ENCODE measurements at regions not wholly inside any gene's neighbourhood (a gene's known extent, or its start where the extent isn't known, plus 50 kb on each side); places are given as distances from the start of the nearest gene placed in this dataset.

DNA sequence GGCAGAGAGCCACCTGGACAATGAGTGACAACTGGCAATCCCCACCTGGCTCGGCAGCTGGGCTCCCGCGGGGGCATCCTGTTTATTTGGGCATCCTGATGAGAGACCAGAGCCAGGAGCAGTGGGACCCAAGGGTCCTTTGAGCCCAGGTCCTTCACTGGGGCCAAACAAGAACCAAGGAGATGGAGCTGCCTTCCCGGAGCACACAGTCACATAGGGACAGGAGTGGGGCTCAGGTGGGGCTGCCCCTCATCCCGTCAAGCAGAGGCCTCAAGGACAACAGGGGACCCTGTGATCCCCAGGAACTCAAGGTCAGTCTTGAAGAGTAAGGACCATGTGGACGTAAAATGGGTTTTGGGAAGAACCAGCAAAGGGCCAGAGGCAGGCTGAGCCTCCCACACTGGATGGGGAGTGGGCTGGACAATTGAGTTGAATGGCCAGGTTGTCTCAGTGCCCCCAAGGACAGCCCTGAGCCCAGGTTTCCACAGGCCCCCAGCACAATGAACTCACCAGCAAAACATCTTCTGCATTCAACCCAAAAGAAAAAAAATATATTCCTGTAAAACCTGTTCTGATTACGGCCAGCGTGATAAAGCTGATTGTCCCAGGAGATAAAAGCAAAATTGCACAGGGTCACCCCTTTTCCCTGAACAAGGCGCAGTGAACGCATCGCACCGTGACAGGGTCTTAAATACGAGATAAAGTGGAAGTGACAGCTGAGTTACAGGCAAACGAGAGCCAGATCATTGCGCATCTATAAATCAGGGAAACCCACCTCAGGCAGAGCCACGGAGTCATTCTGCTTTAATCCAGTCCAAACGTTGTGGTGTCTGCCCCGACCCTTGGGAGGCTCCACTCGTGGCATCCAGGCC lies 86.2 kb downstream of the ANKRD60 start:
- TF ChIP-seq, protein P1, sequence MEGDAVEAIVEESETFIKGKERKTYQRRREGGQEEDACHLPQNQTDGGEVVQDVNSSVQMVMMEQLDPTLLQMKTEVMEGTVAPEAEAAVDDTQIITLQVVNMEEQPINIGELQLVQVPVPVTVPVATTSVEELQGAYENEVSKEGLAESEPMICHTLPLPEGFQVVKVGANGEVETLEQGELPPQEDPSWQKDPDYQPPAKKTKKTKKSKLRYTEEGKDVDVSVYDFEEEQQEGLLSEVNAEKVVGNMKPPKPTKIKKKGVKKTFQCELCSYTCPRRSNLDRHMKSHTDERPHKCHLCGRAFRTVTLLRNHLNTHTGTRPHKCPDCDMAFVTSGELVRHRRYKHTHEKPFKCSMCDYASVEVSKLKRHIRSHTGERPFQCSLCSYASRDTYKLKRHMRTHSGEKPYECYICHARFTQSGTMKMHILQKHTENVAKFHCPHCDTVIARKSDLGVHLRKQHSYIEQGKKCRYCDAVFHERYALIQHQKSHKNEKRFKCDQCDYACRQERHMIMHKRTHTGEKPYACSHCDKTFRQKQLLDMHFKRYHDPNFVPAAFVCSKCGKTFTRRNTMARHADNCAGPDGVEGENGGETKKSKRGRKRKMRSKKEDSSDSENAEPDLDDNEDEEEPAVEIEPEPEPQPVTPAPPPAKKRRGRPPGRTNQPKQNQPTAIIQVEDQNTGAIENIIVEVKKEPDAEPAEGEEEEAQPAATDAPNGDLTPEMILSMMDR (conservative IDR thresholded peaks at IDR 0.05; ENCODE audit: low read depth in 2 of 2) = no peak
- TF ChIP-seq EZH2phosphoT487 (IDR thresholded peaks at IDR 0.05; ENCODE audit: unreplicated experiment) (no peak), ZNF114 (CRISPR knock-in tag; IDR thresholded peaks at IDR 0.05) (no peak), ZNF331 (CRISPR knock-in tag; IDR thresholded peaks at IDR 0.05; ENCODE audit: low read depth) (no peak), POLR2AphosphoS5 (IDR thresholded peaks at IDR 0.05; ENCODE audit: low read depth) (no peak), CREB1 (CRISPR knock-in tag; IDR thresholded peaks at IDR 0.05; ENCODE audit: low read depth) (no peak), EZH2 (IDR thresholded peaks at IDR 0.05; ENCODE audit: low read depth, unreplicated experiment) (no peak), JUNB (IDR thresholded peaks at IDR 0.05; ENCODE audit: unreplicated experiment) (no peak), NANOG (IDR thresholded peaks at IDR 0.05; ENCODE audit: borderline replicate concordance) (no peak)
- TF ChIP-seq, protein P2, sequence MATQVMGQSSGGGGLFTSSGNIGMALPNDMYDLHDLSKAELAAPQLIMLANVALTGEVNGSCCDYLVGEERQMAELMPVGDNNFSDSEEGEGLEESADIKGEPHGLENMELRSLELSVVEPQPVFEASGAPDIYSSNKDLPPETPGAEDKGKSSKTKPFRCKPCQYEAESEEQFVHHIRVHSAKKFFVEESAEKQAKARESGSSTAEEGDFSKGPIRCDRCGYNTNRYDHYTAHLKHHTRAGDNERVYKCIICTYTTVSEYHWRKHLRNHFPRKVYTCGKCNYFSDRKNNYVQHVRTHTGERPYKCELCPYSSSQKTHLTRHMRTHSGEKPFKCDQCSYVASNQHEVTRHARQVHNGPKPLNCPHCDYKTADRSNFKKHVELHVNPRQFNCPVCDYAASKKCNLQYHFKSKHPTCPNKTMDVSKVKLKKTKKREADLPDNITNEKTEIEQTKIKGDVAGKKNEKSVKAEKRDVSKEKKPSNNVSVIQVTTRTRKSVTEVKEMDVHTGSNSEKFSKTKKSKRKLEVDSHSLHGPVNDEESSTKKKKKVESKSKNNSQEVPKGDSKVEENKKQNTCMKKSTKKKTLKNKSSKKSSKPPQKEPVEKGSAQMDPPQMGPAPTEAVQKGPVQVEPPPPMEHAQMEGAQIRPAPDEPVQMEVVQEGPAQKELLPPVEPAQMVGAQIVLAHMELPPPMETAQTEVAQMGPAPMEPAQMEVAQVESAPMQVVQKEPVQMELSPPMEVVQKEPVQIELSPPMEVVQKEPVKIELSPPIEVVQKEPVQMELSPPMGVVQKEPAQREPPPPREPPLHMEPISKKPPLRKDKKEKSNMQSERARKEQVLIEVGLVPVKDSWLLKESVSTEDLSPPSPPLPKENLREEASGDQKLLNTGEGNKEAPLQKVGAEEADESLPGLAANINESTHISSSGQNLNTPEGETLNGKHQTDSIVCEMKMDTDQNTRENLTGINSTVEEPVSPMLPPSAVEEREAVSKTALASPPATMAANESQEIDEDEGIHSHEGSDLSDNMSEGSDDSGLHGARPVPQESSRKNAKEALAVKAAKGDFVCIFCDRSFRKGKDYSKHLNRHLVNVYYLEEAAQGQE (IDR thresholded peaks at IDR 0.05; ENCODE audit: unreplicated experiment) = no peak
- TF ChIP-seq, protein P3, sequence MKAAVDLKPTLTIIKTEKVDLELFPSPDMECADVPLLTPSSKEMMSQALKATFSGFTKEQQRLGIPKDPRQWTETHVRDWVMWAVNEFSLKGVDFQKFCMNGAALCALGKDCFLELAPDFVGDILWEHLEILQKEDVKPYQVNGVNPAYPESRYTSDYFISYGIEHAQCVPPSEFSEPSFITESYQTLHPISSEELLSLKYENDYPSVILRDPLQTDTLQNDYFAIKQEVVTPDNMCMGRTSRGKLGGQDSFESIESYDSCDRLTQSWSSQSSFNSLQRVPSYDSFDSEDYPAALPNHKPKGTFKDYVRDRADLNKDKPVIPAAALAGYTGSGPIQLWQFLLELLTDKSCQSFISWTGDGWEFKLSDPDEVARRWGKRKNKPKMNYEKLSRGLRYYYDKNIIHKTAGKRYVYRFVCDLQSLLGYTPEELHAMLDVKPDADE (IDR thresholded peaks at IDR 0.05) = no peak
